Neural crest cell (in vitro differentiated cells): ENCODE measurements at regions not wholly inside any gene's neighbourhood (a gene's known extent, or its start where the extent isn't known, plus 50 kb on each side); places are given as distances from the start of the nearest gene placed in this dataset.

ENCODE experiments used
- DNase-seq: peaks from one replicate; pipeline ENCODE4 v3.0.0; 2021; ENCODE audit warnings: low read depth, mixed read lengths, low spot score
- H3K27ac Mint-ChIP-seq: one replicate; pipeline ENCODE4 v1.8.0; 2021; ENCODE audit warnings: mild to moderate bottlenecking, mixed read lengths; ENCODE audit not compliant: unreplicated experiment
- H3K27me3 Mint-ChIP-seq: 2 replicates; pipeline ENCODE4 v1.8.0; 2021; ENCODE audit warnings: low read depth, mild to moderate bottlenecking, mixed read lengths
- H3K36me3 Mint-ChIP-seq: 2 replicates; pipeline ENCODE4 v1.8.0; 2021; ENCODE audit warnings: low read depth, mild to moderate bottlenecking, mixed read lengths
- H3K4me1 Mint-ChIP-seq: 2 replicates; pipeline ENCODE4 v1.8.0; 2021; ENCODE audit warnings: mixed read lengths
- H3K4me3 Mint-ChIP-seq: one replicate; pipeline ENCODE4 v1.8.0; 2021; ENCODE audit warnings: mild to moderate bottlenecking, mixed read lengths
- H3K9me3 Mint-ChIP-seq: 2 replicates; pipeline ENCODE4 v1.8.0; 2021; ENCODE audit warnings: mixed read lengths
- CTCF ChIP-seq: fragments of 200-600 bp; sonication (generic); conservative IDR thresholded peaks from 2 replicates; pipeline ENCODE4 v1.5.0; 2021; ENCODE audit warnings: antibody characterized with exemption, mild to moderate bottlenecking

GRCh38 chr6:170232186-170233002 lies 58.5 kb downstream of the DLL1 start:
- no peak for DNase-seq
- Mint-ChIP-seq H3K27me3 (no peaks in the 10 kb centered on the region), H3K4me3 (no peak overlapping the region), H3K27ac (no peak overlapping the region), H3K4me1 (peaks cover 35% of the 10 kb centered on the region), H3K9me3 (no peaks in the 10 kb centered on the region), H3K36me3 (no peaks in the 10 kb centered on the region)
- no peak for TF ChIP-seq CTCF

- peaks cover 35% of the 10 kb centered on the region for H3K4me1 Mint-ChIP-seq
- H3K36me3 Mint-ChIP-seq: no peaks in the 10 kb centered on the region
- H3K27ac Mint-ChIP-seq: no peak overlapping the region
- H3K27me3 Mint-ChIP-seq: no peaks in the 10 kb centered on the region
- no peaks in the 10 kb centered on the region for H3K9me3 Mint-ChIP-seq
- TF ChIP-seq CTCF: no peak
- DNase-seq: no peak
- no peak overlapping the region for H3K4me3 Mint-ChIP-seq
Measured at GRCh38 chr6:170231293-170232185, 59.3 kb downstream of the DLL1 start.

GRCh38 chr6:170230520-170231292 lies 60.2 kb downstream of the DLL1 start:
- H3K27ac Mint-ChIP-seq: no peak overlapping the region
- H3K36me3 Mint-ChIP-seq: no peaks in the 10 kb centered on the region
- no peaks in the 10 kb centered on the region for H3K9me3 Mint-ChIP-seq
- no peak for DNase-seq
- H3K4me3 Mint-ChIP-seq: no peak overlapping the region
- no peak for TF ChIP-seq CTCF
- no peaks in the 10 kb centered on the region for H3K27me3 Mint-ChIP-seq
- H3K4me1 Mint-ChIP-seq: peaks cover 34% of the 10 kb centered on the region

- H3K27ac Mint-ChIP-seq: no peak overlapping the region
- TF ChIP-seq CTCF: no peak
- H3K36me3 Mint-ChIP-seq: no peaks in the 10 kb centered on the region
- no peak for DNase-seq
- H3K9me3 Mint-ChIP-seq: no peaks in the 10 kb centered on the region
- peaks cover 28% of the 10 kb centered on the region for H3K4me1 Mint-ChIP-seq
- H3K4me3 Mint-ChIP-seq: no peak overlapping the region
- H3K27me3 Mint-ChIP-seq: peaks cover 3% of the 10 kb centered on the region
Measured at GRCh38 chr6:170229851-170230519, 60.9 kb downstream of the DLL1 start.

- DNase-seq: no peak
- TF ChIP-seq CTCF: no peak
- Mint-ChIP-seq H3K27ac (peak overlapping the region; percentile 19), H3K9me3 (no peaks in the 10 kb centered on the region), H3K36me3 (no peaks in the 10 kb centered on the region), H3K4me1 (peaks cover 22% of the 10 kb centered on the region), H3K27me3 (peaks cover 3% of the 10 kb centered on the region), H3K4me3 (no peak overlapping the region)
Measured at GRCh38 chr6:170229396-170229795, 61.5 kb downstream of the DLL1 start.
